GM23338 (cell line): ENCODE measurements at regions not wholly inside any gene's neighbourhood (a gene's known extent, or its start where the extent isn't known, plus 50 kb on each side); places are given as distances from the start of the nearest gene placed in this dataset.
"Not testable (repeated sequence)": the region's sequence is repeated elsewhere in the genome, so short reads cannot be mapped to it uniquely, and the experiment has no call there.

Experiments used
- ATAC-seq: fragments of 200-7000 bp; cut with Tn5 transposase; 3 replicates; pipeline ENCODE4 v1.9.1; 2020
- DNase-seq: peaks from one replicate; pipeline ENCODE4 v3.0.0-alpha.2; 2015; ENCODE audit warnings: low spot score
- H2AFZ ChIP-seq: fragments of 200-600 bp; sonication (generic); 2 replicates; pipeline ENCODE4 v1.8.0; 2016; ENCODE audit warnings: antibody characterized with exemption, mild to moderate bottlenecking, moderate library complexity
- H3F3A ChIP-seq: fragments of 200-600 bp; sonication (generic); replicated peaks from 2 replicates; pipeline ENCODE4 v1.8.0; 2017; ENCODE audit warnings: antibody characterized with exemption, mixed run types, low read depth
- H3K27ac ChIP-seq: fragments of 200-600 bp; sonication (generic); 2 replicates; pipeline ENCODE4 v1.6.1; 2016; ENCODE audit warnings: low read depth
- H3K27me3 ChIP-seq: fragments of 200-600 bp; sonication (generic); 2 replicates; pipeline ENCODE4 v1.8.0; 2016; ENCODE audit warnings: mild to moderate bottlenecking, mixed run types, moderate library complexity; ENCODE audit not compliant: insufficient read depth
- H3K36me3 ChIP-seq: fragments of 200-600 bp; sonication (generic); 2 replicates; pipeline ENCODE4 v1.8.0; 2016; ENCODE audit warnings: mild to moderate bottlenecking; ENCODE audit not compliant: insufficient read depth
- H3K4me1 ChIP-seq: fragments of 200-600 bp; sonication (generic); 2 replicates; pipeline ENCODE4 v1.8.0; 2016; ENCODE audit warnings: mild to moderate bottlenecking, moderate library complexity; ENCODE audit not compliant: insufficient read depth
- H3K4me2 ChIP-seq: fragments of 200-600 bp; sonication (generic); 2 replicates; pipeline ENCODE4 v1.7.1; 2017; ENCODE audit warnings: mixed run types
- H3K4me3 ChIP-seq: fragments of 200-600 bp; sonication (generic); 2 replicates; pipeline ENCODE4 v1.6.1; 2016; ENCODE audit warnings: mixed run types
- H3K79me2 ChIP-seq: fragments of 200-600 bp; sonication (generic); replicated peaks from 2 replicates; pipeline ENCODE4 v1.8.0; 2017; ENCODE audit warnings: mild to moderate bottlenecking; ENCODE audit not compliant: insufficient read depth
- H3K9me2 ChIP-seq: fragments of 200-600 bp; sonication (generic); 2 replicates; pipeline ENCODE4 v1.8.0; 2017; ENCODE audit not compliant: insufficient read depth
- H4K20me1 ChIP-seq: fragments of 200-600 bp; sonication (generic); replicated peaks from 2 replicates; pipeline ENCODE4 v1.8.0; 2017; ENCODE audit warnings: mild to moderate bottlenecking; ENCODE audit not compliant: insufficient read depth
- H3K27ac Mint-ChIP-seq: 2 replicates; pipeline ENCODE4 v1.8.0; 2020; ENCODE audit warnings: inconsistent platforms, mild to moderate bottlenecking, moderate library complexity, mixed read lengths
- H3K27me3 Mint-ChIP-seq: 3 replicates; pipeline ENCODE4 v1.8.0; 2022; ENCODE audit warnings: low read depth, mild to moderate bottlenecking, moderate library complexity, mixed read lengths, inconsistent platforms; ENCODE audit not compliant: insufficient read depth, poor library complexity
- H3K36me3 Mint-ChIP-seq: 3 replicates; pipeline ENCODE4 v1.8.0; 2021; ENCODE audit warnings: low read depth, mild to moderate bottlenecking, inconsistent platforms, moderate library complexity, mixed read lengths
- H3K4me1 Mint-ChIP-seq: 3 replicates; pipeline ENCODE4 v1.8.0; 2020; ENCODE audit warnings: mild to moderate bottlenecking, inconsistent platforms, mixed read lengths
- H3K4me3 Mint-ChIP-seq: 3 replicates; pipeline ENCODE4 v1.8.0; 2021; ENCODE audit warnings: moderate library complexity, mild to moderate bottlenecking, inconsistent platforms, mixed read lengths
- H3K9me3 Mint-ChIP-seq: 3 replicates; pipeline ENCODE4 v1.8.0; 2020; ENCODE audit warnings: moderate library complexity, mild to moderate bottlenecking, inconsistent platforms, mixed read lengths
- CREB1 ChIP-seq: fragments of 250-450 bp; sonication (Bioruptor Pico); IDR thresholded peaks from 2 replicates; pipeline ENCODE4 v1.5.0; 2020; ENCODE audit warnings: low read depth, mild to moderate bottlenecking, moderate library complexity
- CTCF ChIP-seq, 2 experiments: fragments of 200-600 bp in 1 of 2; sonication (generic) in 1 of 2; conservative IDR thresholded peaks; 2 replicates each; pipeline versions ENCODE4 v1.5.1 to v1.6.1; 2016 to 2017; ENCODE audit warnings: antibody characterized with exemption in 2 of 2, low read depth in 2 of 2, mild to moderate bottlenecking in 2 of 2, moderate library complexity in 1 of 2
- ETS1 ChIP-seq: IDR thresholded peaks from 2 replicates; pipeline ENCODE4 v1.6.1; 2016; ENCODE audit warnings: antibody characterized with exemption
- POLR2AphosphoS5 ChIP-seq: IDR thresholded peaks from 2 replicates; pipeline ENCODE4 v1.6.1; 2016; ENCODE audit warnings: antibody characterized with exemption, low read depth
- REST ChIP-seq: IDR thresholded peaks from one replicate; pipeline ENCODE4 v1.6.1; 2018; ENCODE audit warnings: antibody characterized with exemption; ENCODE audit not compliant: unreplicated experiment
- STAT1 ChIP-seq: IDR thresholded peaks from one replicate; pipeline ENCODE4 v1.6.1; 2016; ENCODE audit warnings: antibody characterized with exemption; ENCODE audit not compliant: unreplicated experiment
- ZNF331 ChIP-seq: fragments of 250-450 bp; sonication (Bioruptor Pico); IDR thresholded peaks from 2 replicates; pipeline ENCODE4 v1.5.0; 2020; ENCODE audit warnings: low read depth, mild to moderate bottlenecking, moderate library complexity
- ZNF462 ChIP-seq: fragments of 250-450 bp; sonication (Bioruptor Pico); IDR thresholded peaks from 2 replicates; pipeline ENCODE4 v1.5.0; 2020; ENCODE audit warnings: mild to moderate bottlenecking, moderate library complexity

- DNase-seq, H3K27ac Mint-ChIP-seq, H3K4me3 ChIP-seq, H3K4me1 ChIP-seq, H3K27me3 ChIP-seq, H3K4me2 ChIP-seq, ATAC-seq, H3K79me2 ChIP-seq, H3K27ac ChIP-seq, H3K27me3 Mint-ChIP-seq, H3K4me1 Mint-ChIP-seq, H3F3A ChIP-seq, H3K9me2 ChIP-seq, H4K20me1 ChIP-seq, H2AFZ ChIP-seq, H3K36me3 ChIP-seq, H3K4me3 Mint-ChIP-seq: not testable (repeated sequence)
- peaks cover 18% of the 10 kb centered on the region for H3K36me3 Mint-ChIP-seq
- peaks cover 24% of the 10 kb centered on the region for H3K9me3 Mint-ChIP-seq
These were observed 332.5 kb downstream of the DLEU7 start for GRCh38 chr13:50510885-50511545.

- TF ChIP-seq ZNF331 (no peak), ZNF462 (CRISPR knock-in tag) (no peak), CREB1 (CRISPR knock-in tag) (no peak), CTCF (conservative IDR thresholded peaks at IDR 0.05; ENCODE audit: low read depth in 2 of 2) (no peak), REST (no peak), POLR2AphosphoS5 (no peak), ETS1 (no peak), STAT1 (no peak)
- Histone ChIP-seq H3K4me2 (no peak overlapping the region), H3K79me2 (no peaks in the 10 kb centered on the region), H3K4me3 (no peak overlapping the region), H4K20me1 (no peaks in the 10 kb centered on the region), H3K27ac (no peak overlapping the region), H3K9me2 (no peaks in the 10 kb centered on the region), H3F3A (no peaks in the 10 kb centered on the region), H2AFZ (peak overlapping the region; percentile 87; the same call in 1 of the 2 replicates), H3K4me1 (no peaks in the 10 kb centered on the region), H3K27me3 (no peaks in the 10 kb centered on the region), H3K36me3 (no peaks in the 10 kb centered on the region)
- Mint-ChIP-seq H3K27ac (no peak overlapping the region), H3K27me3 (peaks cover 8% of the 10 kb centered on the region), H3K4me3 (no peak overlapping the region), H3K9me3 (peaks cover 24% of the 10 kb centered on the region), H3K4me1 (peaks cover 2% of the 10 kb centered on the region; the same call in 1 of the 3 replicates), H3K36me3 (peaks cover 18% of the 10 kb centered on the region)
- no peak for ATAC-seq
- no peak for DNase-seq
These were observed 331.6 kb downstream of the DLEU7 start for GRCh38 chr13:50511877-50512341.
